SU-DHL-6 (cell line): ENCODE measurements at regions not wholly inside any gene's neighbourhood (a gene's known extent, or its start where the extent isn't known, plus 50 kb on each side); places are given as distances from the start of the nearest gene placed in this dataset.
"Not testable (repeated sequence)": the region's sequence is repeated elsewhere in the genome, so short reads cannot be mapped to it uniquely, and the experiment has no call there.

Source experiments
- H2AFZ ChIP-seq: fragments of 200-600 bp; sonication (generic); 2 replicates; pipeline ENCODE4 v1.6.1; 2014; ENCODE audit warnings: low read depth, mild to moderate bottlenecking, moderate library complexity, mixed read lengths, antibody characterized with exemption, low read length; ENCODE audit not compliant: severe bottlenecking
- H3F3A ChIP-seq: fragments of 200-600 bp; shearing (Covaris generic); 2 replicates; pipeline ENCODE4 v1.6.0; 2016; ENCODE audit warnings: antibody characterized with exemption, mild to moderate bottlenecking; ENCODE audit not compliant: insufficient read depth
- H3K27ac ChIP-seq: fragments of 200-600 bp; sonication (generic); 2 replicates; pipeline ENCODE4 v1.5.1; 2016; ENCODE audit warnings: low read depth, mild to moderate bottlenecking, low read length, moderate library complexity, mixed read lengths
- H3K27me3 ChIP-seq: fragments of 200-600 bp; sonication (generic), shearing (Covaris generic); 2 replicates; pipeline ENCODE4 v1.6.0; 2014; ENCODE audit warnings: mild to moderate bottlenecking, low read length
- H3K36me3 ChIP-seq: fragments of 200-600 bp; sonication (generic); 2 replicates; pipeline ENCODE4 v1.6.1; 2014; ENCODE audit warnings: mild to moderate bottlenecking, low read length, mixed read lengths
- H3K4me2 ChIP-seq: fragments of 300-600, 200-600 bp; shearing (Covaris generic), sonication (generic); 2 replicates; pipeline ENCODE4 v1.6.0; 2014; ENCODE audit warnings: low read length, low read depth, mild to moderate bottlenecking; ENCODE audit not compliant: poor library complexity, severe bottlenecking
- H3K4me3 ChIP-seq: fragments of 200-600 bp; sonication (generic); 2 replicates; pipeline ENCODE4 v1.5.1; 2014; ENCODE audit warnings: antibody characterized with exemption, low read length, mild to moderate bottlenecking, mixed read lengths; ENCODE audit not compliant: insufficient read depth, poor library complexity, severe bottlenecking
- H3K79me2 ChIP-seq: fragments of 200-600 bp; sonication (generic); 2 replicates; pipeline ENCODE4 v1.6.1; 2014; ENCODE audit warnings: mild to moderate bottlenecking, low read length, moderate library complexity; ENCODE audit not compliant: insufficient read depth
- H3K9ac ChIP-seq: fragments of 200-600 bp; sonication (generic); 2 replicates; pipeline ENCODE4 v1.7.0; 2014; ENCODE audit warnings: mild to moderate bottlenecking, low read length
- H3K9me2 ChIP-seq: fragments of 200-600 bp; sonication (generic); replicated peaks from 2 replicates; pipeline ENCODE4 v1.6.1; 2014; ENCODE audit warnings: low read length; ENCODE audit not compliant: insufficient read depth
- H3K9me3 ChIP-seq: fragments of 200-600 bp; sonication (generic); 2 replicates; pipeline ENCODE4 v1.6.1; 2014; ENCODE audit warnings: low read length, mixed read lengths; ENCODE audit not compliant: insufficient read depth
- H4K20me1 ChIP-seq: fragments of 200-600 bp; sonication (generic); 2 replicates; pipeline ENCODE4 v1.6.1; 2014; ENCODE audit warnings: low read depth, mild to moderate bottlenecking, antibody characterized with exemption, low read length, moderate library complexity, mixed read lengths
- CTCF ChIP-seq: fragments of 200-600 bp; sonication (generic); IDR thresholded peaks from one replicate; pipeline ENCODE4 v1.5.1; 2017; ENCODE audit warnings: antibody characterized with exemption, mild to moderate bottlenecking, low read length, moderate library complexity; ENCODE audit not compliant: insufficient read depth, poor library complexity, severe bottlenecking
- EZH2phosphoT487 ChIP-seq: fragments of 200-600 bp; sonication (generic), shearing (Covaris generic); conservative IDR thresholded peaks from 2 replicates; pipeline ENCODE4 v1.6.1; 2018; ENCODE audit warnings: mild to moderate bottlenecking, antibody characterized with exemption, low read length, moderate library complexity, mixed read lengths

- Histone ChIP-seq H2AFZ (no peak overlapping the region), H3K4me3 (no peak overlapping the region), H4K20me1 (no peaks in the 10 kb centered on the region), H3K36me3 (no peaks in the 10 kb centered on the region), H3K4me2 (peak overlapping the region; percentile 34), H3F3A (peaks cover 16% of the 10 kb centered on the region; the same call in 1 of the 2 replicates), H3K9ac (no peak overlapping the region), H3K79me2 (no peaks in the 10 kb centered on the region), H3K9me3 (no peaks in the 10 kb centered on the region), H3K9me2 (no peaks in the 10 kb centered on the region), H3K27me3 (no peaks in the 10 kb centered on the region), H3K27ac (peak overlapping the region; percentile 6; the same call in 1 of the 2 replicates)
- TF ChIP-seq CTCF (no peak), EZH2phosphoT487 (no peak)
These were observed 121.8 kb upstream of the TNFSF4 start for GRCh38 chr1:173328961-173329360.

- Histone ChIP-seq H3K27ac (peak overlapping the region; percentile 6; the same call in 1 of the 2 replicates), H3K9me2 (no peaks in the 10 kb centered on the region), H3K27me3 (no peaks in the 10 kb centered on the region), H3K36me3 (no peaks in the 10 kb centered on the region), H3K4me2 (peak overlapping the region; percentile 34), H3K79me2 (no peaks in the 10 kb centered on the region), H2AFZ (no peak overlapping the region), H4K20me1 (no peaks in the 10 kb centered on the region), H3F3A (peaks cover 16% of the 10 kb centered on the region; the same call in 1 of the 2 replicates), H3K9me3 (no peaks in the 10 kb centered on the region), H3K9ac (no peak overlapping the region), H3K4me3 (no peak overlapping the region)
- no peak for TF ChIP-seq EZH2phosphoT487
- TF ChIP-seq CTCF: no peak
These were observed 122.6 kb upstream of the TNFSF4 start for GRCh38 chr1:173329726-173330125.

GRCh38 chr1:173330149-173330951 lies 123.2 kb upstream of the TNFSF4 start:
- no peaks in the 10 kb centered on the region for H3K36me3 ChIP-seq
- no peak overlapping the region for H3K4me3 ChIP-seq
- no peaks in the 10 kb centered on the region for H3K9me3 ChIP-seq
- no peaks in the 10 kb centered on the region for H3K9me2 ChIP-seq
- no peaks in the 10 kb centered on the region for H4K20me1 ChIP-seq
- no peaks in the 10 kb centered on the region for H3K79me2 ChIP-seq
- H3K27ac ChIP-seq: peak overlapping the region; percentile 23; the same call in 1 of the 2 replicates
- peak overlapping the region; percentile 34 for H3K4me2 ChIP-seq
- H2AFZ ChIP-seq: no peak overlapping the region
- TF ChIP-seq CTCF (no peak), EZH2phosphoT487 (no peak)
- H3F3A ChIP-seq: peaks cover 16% of the 10 kb centered on the region; the same call in 1 of the 2 replicates
- H3K27me3 ChIP-seq: no peaks in the 10 kb centered on the region
- H3K9ac ChIP-seq: no peak overlapping the region

DNA sequence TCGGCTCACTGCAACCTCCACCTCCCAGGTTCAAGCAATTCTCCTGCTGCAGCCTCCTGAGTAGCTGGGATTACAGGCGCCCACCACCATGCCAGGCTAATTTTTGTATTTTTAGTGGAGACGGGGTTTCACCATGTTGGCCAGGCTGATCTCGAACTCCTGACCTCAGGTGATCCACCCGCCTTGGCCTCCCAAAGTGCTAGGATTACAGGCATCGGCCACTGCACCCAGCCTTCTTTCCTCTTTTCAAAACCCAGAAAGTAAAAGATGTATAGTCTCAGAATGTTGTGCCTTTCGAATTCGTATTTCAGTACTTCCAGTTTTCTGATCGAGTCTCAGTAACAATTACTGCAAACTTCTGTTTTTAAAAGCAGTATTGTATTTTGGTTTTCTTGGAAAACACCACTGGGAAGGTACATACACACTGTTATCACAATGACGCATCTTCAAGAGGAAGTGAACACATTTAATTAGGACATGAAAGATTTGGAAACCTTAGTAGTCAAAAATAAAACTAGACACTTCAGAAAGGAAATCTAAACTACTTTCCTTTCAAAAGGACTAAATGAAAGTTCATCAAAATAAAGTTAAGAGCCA lies 123.9 kb upstream of the TNFSF4 start:
- H3K27me3 ChIP-seq, H3K9ac ChIP-seq, H3K79me2 ChIP-seq, H3K36me3 ChIP-seq, H3K9me3 ChIP-seq, H4K20me1 ChIP-seq, H3K4me3 ChIP-seq, H3K9me2 ChIP-seq: not testable (repeated sequence)
- Histone ChIP-seq H2AFZ (peak overlapping the region; percentile 5), H3K27ac (peak overlapping the region; percentile 7; the same call in 1 of the 2 replicates), H3F3A (peaks cover 16% of the 10 kb centered on the region; the same call in 1 of the 2 replicates), H3K4me2 (peak overlapping the region; percentile 21)
